Endothelial cell of umbilical vein (primary cell): ENCODE measurements at regions not wholly inside any gene's neighbourhood (a gene's known extent, or its start where the extent isn't known, plus 50 kb on each side); places are given as distances from the start of the nearest gene placed in this dataset.

Experiments
- BruUV-seq: library from RNA; stranded (reverse); fragments of 400-500 nt; replicated peaks from 2 replicates; lab custom pipeline; 2021; lab: Mats Ljungman, UMichigan
- CTCF ChIA-PET: fragments of 300-600, 350-600 bp; sonication (Branson Sonifier 250); formaldehyde crosslinking; loops from one replicate; lab custom pipeline; 2021; ENCODE audit warnings: antibody characterized with exemption, inconsistent platforms; lab: Charles Lee
- POLR2A ChIA-PET: fragments of 300-600, 350-600 bp; sonication (Branson Sonifier 250); formaldehyde crosslinking; loops from one replicate; lab custom pipeline; 2021; ENCODE audit warnings: antibody characterized with exemption, inconsistent platforms; lab: Charles Lee
- DNase-seq: peaks from one replicate; pipeline ENCODE4 v3.0.0-alpha.2; 2011; ENCODE audit warnings: low read depth, low spot score
- FAIRE-seq: peaks from 2 replicates; lab custom pipeline; 2011; peaks lifted over from hg19 to GRCh38; lab: Jason Lieb, UNC
- H2AFZ ChIP-seq: 2 replicates; pipeline ENCODE4 v1.6.0; 2012; ENCODE audit warnings: low read depth, low read length, control low read depth, inconsistent platforms
- H3K27ac ChIP-seq: 2 replicates; pipeline ENCODE4 v1.5.1; 2011; ENCODE audit warnings: low read depth, mild to moderate bottlenecking, control low read depth, low read length, moderate library complexity; ENCODE audit not compliant: insufficient read depth
- H3K27me3 ChIP-seq, 2 experiments: 2 replicates each; pipeline versions ENCODE4 v1.6.0 to v1.6.1; 2011; ENCODE audit warnings: low read length in 2 of 2, mixed read lengths in 1 of 2; ENCODE audit not compliant: control insufficient read depth in 2 of 2, insufficient read depth in 2 of 2
- H3K36me3 ChIP-seq, 2 experiments: 2 replicates in 1 of 2; 3 replicates in 1 of 2; pipeline ENCODE4 v1.5.1; 2011; ENCODE audit warnings: low read length in 2 of 2, mild to moderate bottlenecking in 1 of 2, moderate library complexity in 1 of 2; ENCODE audit not compliant: control insufficient read depth in 2 of 2, insufficient read depth in 2 of 2; ENCODE audit errors: extremely low read depth in 1 of 2
- H3K4me1 ChIP-seq: 3 replicates; pipeline ENCODE4 v1.5.1; 2011; ENCODE audit warnings: mild to moderate bottlenecking, low read length; ENCODE audit not compliant: control insufficient read depth, insufficient read depth; ENCODE audit errors: extremely low read depth
- H3K4me2 ChIP-seq: 2 replicates; pipeline ENCODE4 v1.6.1; 2011; ENCODE audit warnings: low read length, control low read depth, mixed read lengths; ENCODE audit not compliant: insufficient read depth
- H3K4me3 ChIP-seq, 3 experiments: fragments of 200-600 bp in 1 of 3; sonication (generic), shearing (Covaris generic) in 1 of 3; replicated peaks in 1 of 3; 2 replicates each; pipeline ENCODE4 v1.5.1; 2011 to 2016; ENCODE audit warnings: control low read depth in 3 of 3, low read length in 3 of 3, mild to moderate bottlenecking in 2 of 3, inconsistent platforms in 1 of 3, low read depth in 1 of 3, moderate library complexity in 1 of 3; ENCODE audit not compliant: insufficient read depth in 1 of 3
- H3K79me2 ChIP-seq: 2 replicates; pipeline ENCODE4 v1.6.0; 2012; ENCODE audit warnings: low read length, inconsistent platforms; ENCODE audit not compliant: control insufficient read depth, insufficient read depth
- H3K9ac ChIP-seq: replicated peaks from 2 replicates; pipeline ENCODE3; 2011; ENCODE audit warnings: low read length, control low read depth; ENCODE audit not compliant: insufficient read depth; ENCODE audit errors: extremely low read depth
- H3K9me1 ChIP-seq: replicated peaks from 3 replicates; pipeline ENCODE4 v1.6.0; 2011; ENCODE audit warnings: mild to moderate bottlenecking, low read length; ENCODE audit not compliant: control insufficient read depth, insufficient read depth; ENCODE audit errors: extremely low read depth
- H3K9me3 ChIP-seq: replicated peaks from 2 replicates; pipeline ENCODE4 v1.5.1; 2012; ENCODE audit warnings: low read length, inconsistent platforms; ENCODE audit not compliant: control insufficient read depth, insufficient read depth
- H4K20me1 ChIP-seq: replicated peaks from 2 replicates; pipeline ENCODE3; 2011; ENCODE audit warnings: mild to moderate bottlenecking, low read length; ENCODE audit not compliant: control insufficient read depth, insufficient read depth; ENCODE audit errors: extremely low read depth
- EZH2 ChIP-seq: IDR thresholded peaks from 2 replicates; pipeline ENCODE4 v1.6.1; 2012; ENCODE audit warnings: borderline replicate concordance, low read depth, mild to moderate bottlenecking, moderate library complexity, low read length, inconsistent platforms; ENCODE audit not compliant: severe bottlenecking
- FOS ChIP-seq: IDR thresholded peaks from 2 replicates; pipeline ENCODE4 v1.6.1; 2011; ENCODE audit warnings: mild to moderate bottlenecking, low read length, moderate library complexity, borderline replicate concordance; ENCODE audit not compliant: insufficient read depth
- GATA2 ChIP-seq: IDR thresholded peaks from 2 replicates; pipeline ENCODE4 v1.7.0; 2011; ENCODE audit warnings: low read depth, mild to moderate bottlenecking, moderate library complexity, mixed read lengths, low read length; ENCODE audit not compliant: insufficient read length, insufficient read depth
- JUN ChIP-seq: IDR thresholded peaks from 2 replicates; pipeline ENCODE4 v1.6.1; 2011; ENCODE audit warnings: borderline replicate concordance, low read depth; ENCODE audit not compliant: insufficient read length, insufficient read depth
- MYC ChIP-seq: IDR thresholded peaks from one replicate; pipeline ENCODE4 v1.6.1; 2011; ENCODE audit warnings: mild to moderate bottlenecking, low read depth, low read length
- POLR2A ChIP-seq: IDR thresholded peaks from 2 replicates; pipeline ENCODE4 v1.6.1; 2012; ENCODE audit warnings: low read depth, mild to moderate bottlenecking, control low read depth, low read length
- POLR2AphosphoS5 ChIP-seq: IDR thresholded peaks from 2 replicates; pipeline ENCODE4 v1.6.1; 2012; ENCODE audit warnings: low read depth, mild to moderate bottlenecking, control low read depth, low read length, moderate library complexity; ENCODE audit not compliant: insufficient read depth
- dilution Hi-C: fragments of 300-500 bp; cut with MboI; formaldehyde crosslinking; loops from one replicate; pipeline ENCODE4 v1.15.0; 2019; ENCODE audit warnings: low sequenced_read_pairs; ENCODE audit not compliant: extremely low pct_ligation_motif_present
- intact Hi-C: fragments of 100-400 bp; cut with micrococcal nuclease; formaldehyde crosslinking; loops from one replicate; pipeline ENCODE4 v1.10.0; 2022
- TF ChIP-seq, protein P1 (sequence below), 2 donors: IDR thresholded peaks; 1 replicate in 1 of 2; 2 replicates in 1 of 2; pipeline ENCODE4 v1.5.1; 2011; ENCODE audit warnings: low read length in 2 of 2, mild to moderate bottlenecking in 2 of 2, moderate library complexity in 2 of 2, control low read depth in 1 of 2, inconsistent platforms in 1 of 2, low read depth in 1 of 2; ENCODE audit not compliant: insufficient read depth in 1 of 2; ENCODE audit errors: extremely low read depth in 1 of 2
- TF ChIP-seq, protein P2 (sequence below): IDR thresholded peaks from 2 replicates; pipeline ENCODE4 v1.6.1; 2011; ENCODE audit not compliant: insufficient read depth, insufficient read length

DNA sequence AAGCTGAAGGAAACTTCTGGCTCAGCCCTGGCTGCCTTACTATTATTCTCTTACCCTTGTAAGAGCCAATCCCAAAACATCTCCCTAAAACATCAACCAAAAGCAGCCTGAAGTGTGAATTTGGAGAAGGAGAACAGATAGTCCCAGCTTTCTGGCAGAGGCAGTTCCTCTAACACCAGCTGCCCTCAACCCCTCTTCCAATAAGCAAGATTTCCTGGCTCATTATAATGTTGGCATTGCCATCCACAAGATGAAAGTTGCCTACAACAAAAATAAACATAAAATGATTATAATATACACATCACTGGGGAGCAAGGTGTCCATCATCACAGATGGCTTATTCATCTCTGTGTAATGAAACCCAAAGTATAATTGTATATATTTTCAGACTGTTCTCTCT lies 352.5 kb upstream of the CCDC196 start:
- dilution Hi-C loops (no loop called here), intact Hi-C loops (no loop called here)
- no peaks in the 10 kb centered on the region for H3K9me1 ChIP-seq
- no peaks in the 10 kb centered on the region for H3K27me3 ChIP-seq
- H4K20me1 ChIP-seq = no peaks in the 10 kb centered on the region
- no peak overlapping the region for H3K4me2 ChIP-seq
- no peak for DNase-seq
- no peak overlapping the region for H2AFZ ChIP-seq
- H3K79me2 ChIP-seq = no peaks in the 10 kb centered on the region
- FAIRE-seq = no peak
- BruUV-seq = no TSS peak
- no peak overlapping the region for H3K4me3 ChIP-seq
- H3K36me3 ChIP-seq = no peaks in the 10 kb centered on the region
- H3K4me1 ChIP-seq = no peaks in the 10 kb centered on the region
- H3K9ac ChIP-seq = no peak overlapping the region
- H3K27ac ChIP-seq = no peak overlapping the region
- no peaks in the 10 kb centered on the region for H3K9me3 ChIP-seq
- TF ChIP-seq FOS (no peak), EZH2 (no peak), MYC (no peak), POLR2AphosphoS5 (no peak), POLR2A (no peak), JUN (no peak), GATA2 (no peak)
- TF ChIP-seq, protein P1, sequence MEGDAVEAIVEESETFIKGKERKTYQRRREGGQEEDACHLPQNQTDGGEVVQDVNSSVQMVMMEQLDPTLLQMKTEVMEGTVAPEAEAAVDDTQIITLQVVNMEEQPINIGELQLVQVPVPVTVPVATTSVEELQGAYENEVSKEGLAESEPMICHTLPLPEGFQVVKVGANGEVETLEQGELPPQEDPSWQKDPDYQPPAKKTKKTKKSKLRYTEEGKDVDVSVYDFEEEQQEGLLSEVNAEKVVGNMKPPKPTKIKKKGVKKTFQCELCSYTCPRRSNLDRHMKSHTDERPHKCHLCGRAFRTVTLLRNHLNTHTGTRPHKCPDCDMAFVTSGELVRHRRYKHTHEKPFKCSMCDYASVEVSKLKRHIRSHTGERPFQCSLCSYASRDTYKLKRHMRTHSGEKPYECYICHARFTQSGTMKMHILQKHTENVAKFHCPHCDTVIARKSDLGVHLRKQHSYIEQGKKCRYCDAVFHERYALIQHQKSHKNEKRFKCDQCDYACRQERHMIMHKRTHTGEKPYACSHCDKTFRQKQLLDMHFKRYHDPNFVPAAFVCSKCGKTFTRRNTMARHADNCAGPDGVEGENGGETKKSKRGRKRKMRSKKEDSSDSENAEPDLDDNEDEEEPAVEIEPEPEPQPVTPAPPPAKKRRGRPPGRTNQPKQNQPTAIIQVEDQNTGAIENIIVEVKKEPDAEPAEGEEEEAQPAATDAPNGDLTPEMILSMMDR (IDR thresholded peaks at IDR 0.05; ENCODE audit: extremely low read depth in 1 of 2, insufficient read depth in 1 of 2, low read depth in 1 of 2, low read length in 2 of 2) = no peak
- TF ChIP-seq, protein P2, sequence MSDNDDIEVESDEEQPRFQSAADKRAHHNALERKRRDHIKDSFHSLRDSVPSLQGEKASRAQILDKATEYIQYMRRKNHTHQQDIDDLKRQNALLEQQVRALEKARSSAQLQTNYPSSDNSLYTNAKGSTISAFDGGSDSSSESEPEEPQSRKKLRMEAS = no peak
- POLR2A ChIA-PET = no interaction called here
- CTCF ChIA-PET = no interaction called here
